Hepatocyte (in vitro differentiated cells): ENCODE measurements at regions not wholly inside any gene's neighbourhood (a gene's known extent, or its start where the extent isn't known, plus 50 kb on each side); places are given as distances from the start of the nearest gene placed in this dataset.

Experiments
- DNase-seq: peaks from one replicate; pipeline ENCODE4 v3.0.0-alpha.2; 2016; ENCODE audit warnings: low spot score
- H2AFZ ChIP-seq: fragments of 200-600 bp; sonication (generic); 2 replicates; pipeline ENCODE4 v1.6.0; 2016; ENCODE audit warnings: antibody characterized with exemption, mild to moderate bottlenecking
- H3K27ac ChIP-seq: fragments of 200-600 bp; sonication (generic); 2 replicates; pipeline ENCODE4 v1.5.1; 2016; ENCODE audit warnings: mild to moderate bottlenecking
- H3K27me3 ChIP-seq: fragments of 200-600 bp; sonication (generic); 2 replicates; pipeline ENCODE4 v1.6.1; 2016
- H3K36me3 ChIP-seq: fragments of 200-600 bp; sonication (generic); replicated peaks from 2 replicates; pipeline ENCODE4 v1.5.1; 2016; ENCODE audit warnings: low read depth; ENCODE audit not compliant: insufficient read depth
- H3K4me1 ChIP-seq: fragments of 200-600 bp; sonication (generic); 2 replicates; pipeline ENCODE4 v1.5.1; 2016; ENCODE audit warnings: mild to moderate bottlenecking, moderate library complexity; ENCODE audit not compliant: insufficient read depth
- H3K4me2 ChIP-seq: fragments of 200-600 bp; sonication (generic); 2 replicates; pipeline ENCODE4 v1.6.0; 2016
- H3K4me3 ChIP-seq: fragments of 200-600 bp; sonication (generic); 2 replicates; pipeline ENCODE4 v1.5.1; 2016; ENCODE audit warnings: mild to moderate bottlenecking
- H3K79me2 ChIP-seq: fragments of 200-600 bp; sonication (generic); 2 replicates; pipeline ENCODE4 v1.6.0; 2017; ENCODE audit warnings: mild to moderate bottlenecking
- H3K9me2 ChIP-seq: fragments of 200-600 bp; sonication (generic); replicated peaks from 2 replicates; pipeline ENCODE4 v1.6.0; 2017; ENCODE audit warnings: mild to moderate bottlenecking; ENCODE audit not compliant: insufficient read depth
- H3K9me3 ChIP-seq: fragments of 200-600 bp; sonication (generic); 2 replicates; pipeline ENCODE4 v1.5.1; 2016; ENCODE audit warnings: low read depth, mild to moderate bottlenecking
- H4K20me1 ChIP-seq: fragments of 200-600 bp; sonication (generic); 2 replicates; pipeline ENCODE4 v1.6.0; 2016; ENCODE audit warnings: mild to moderate bottlenecking; ENCODE audit not compliant: insufficient read depth, poor library complexity, severe bottlenecking
- CTCF ChIP-seq: fragments of 200-600 bp; sonication (generic); IDR thresholded peaks from 2 replicates; pipeline ENCODE4 v1.5.1; 2016; ENCODE audit warnings: antibody characterized with exemption, mild to moderate bottlenecking; ENCODE audit not compliant: poor library complexity
- EZH2 ChIP-seq: fragments of 200-600 bp; sonication (generic); IDR thresholded peaks from 2 replicates; pipeline ENCODE4 v1.6.1; 2016; ENCODE audit warnings: antibody characterized with exemption, mild to moderate bottlenecking, borderline replicate concordance
- EZH2phosphoT487 ChIP-seq: fragments of 200-600 bp; sonication (generic); IDR thresholded peaks from one replicate; pipeline ENCODE4 v1.6.1; 2018; ENCODE audit warnings: antibody characterized with exemption, mild to moderate bottlenecking, low read depth, moderate library complexity; ENCODE audit not compliant: unreplicated experiment, severe bottlenecking
- WGBS: methylation state at CpG from one replicate; pipeline ENCODE4 v1.1.6; 2016; ENCODE audit warnings: low lambda C conversion rate; ENCODE audit errors: missing lambda C conversion rate; 5-methylcytosine and 5-hydroxymethylcytosine counted together

GRCh38 chr1:238254935-238255334 is 364.2 kb upstream of the ZP4 start:
- Histone ChIP-seq H3K4me3 (no peak overlapping the region), H3K36me3 (no peaks in the 10 kb centered on the region), H3K9me2 (no peaks in the 10 kb centered on the region), H3K27ac (no peak overlapping the region), H3K9me3 (no peaks in the 10 kb centered on the region), H2AFZ (no peak overlapping the region), H3K79me2 (no peaks in the 10 kb centered on the region), H3K4me2 (no peak overlapping the region), H4K20me1 (no peaks in the 10 kb centered on the region), H3K4me1 (no peaks in the 10 kb centered on the region), H3K27me3 (no peaks in the 10 kb centered on the region)
- WGBS: 62% methylated on average over 3 of the region's 3 CpGs
- no peak for DNase-seq
- TF ChIP-seq EZH2 (no peak), EZH2phosphoT487 (no peak), CTCF (no peak)

- no peaks in the 10 kb centered on the region for H4K20me1 ChIP-seq
- no peaks in the 10 kb centered on the region for H3K27me3 ChIP-seq
- H3K27ac ChIP-seq: no peak overlapping the region
- DNase-seq: peak; percentile 73
- H3K4me1 ChIP-seq: no peaks in the 10 kb centered on the region
- no peaks in the 10 kb centered on the region for H3K79me2 ChIP-seq
- no peaks in the 10 kb centered on the region for H3K36me3 ChIP-seq
- H3K9me2 ChIP-seq: no peaks in the 10 kb centered on the region
- TF ChIP-seq EZH2 (no peak), CTCF (peak; percentile 65), EZH2phosphoT487 (no peak)
- WGBS: 60% methylated on average over 15 of the region's 15 CpGs
- H3K9me3 ChIP-seq: no peaks in the 10 kb centered on the region
- no peak overlapping the region for H2AFZ ChIP-seq
- H3K4me2 ChIP-seq: no peak overlapping the region
- H3K4me3 ChIP-seq: no peak overlapping the region
These were observed 361.5 kb upstream of the ZP4 start for GRCh38 chr1:238252033-238252802.

- H3K79me2 ChIP-seq: no peaks in the 10 kb centered on the region
- no peaks in the 10 kb centered on the region for H3K4me1 ChIP-seq
- H3K27me3 ChIP-seq: no peaks in the 10 kb centered on the region
- H3K27ac ChIP-seq: no peak overlapping the region
- no peak overlapping the region for H3K4me3 ChIP-seq
- DNase-seq: no peak
- no peaks in the 10 kb centered on the region for H3K9me2 ChIP-seq
- no peaks in the 10 kb centered on the region for H3K36me3 ChIP-seq
- H2AFZ ChIP-seq: no peak overlapping the region
- no peak overlapping the region for H3K4me2 ChIP-seq
- 93% methylated on average over 3 of the region's 3 CpGs for WGBS
- H4K20me1 ChIP-seq: no peaks in the 10 kb centered on the region
- no peak for TF ChIP-seq EZH2phosphoT487
- no peak for TF ChIP-seq EZH2
- TF ChIP-seq CTCF: no peak
- H3K9me3 ChIP-seq: no peaks in the 10 kb centered on the region
These were observed 357.6 kb upstream of the ZP4 start for GRCh38 chr1:238248356-238248755.
